Stimulated activated CD8-positive, alpha-beta memory T cell treated with anti-CD3 and anti-CD28 coated beads, Interleukin-4, amount 100 ng/mL, for 48 hours (primary cell): ENCODE measurements at regions not wholly inside any gene's neighbourhood (a gene's known extent, or its start where the extent isn't known, plus 50 kb on each side); places are given as distances from the start of the nearest gene placed in this dataset.
"Not testable (repeated sequence)": the region's sequence is repeated elsewhere in the genome, so short reads cannot be mapped to it uniquely, and the experiment has no call there.

Experiments used
- DNase-seq: peaks from one replicate; pipeline ENCODE4 v3.0.0-alpha.2; 2020

DNA sequence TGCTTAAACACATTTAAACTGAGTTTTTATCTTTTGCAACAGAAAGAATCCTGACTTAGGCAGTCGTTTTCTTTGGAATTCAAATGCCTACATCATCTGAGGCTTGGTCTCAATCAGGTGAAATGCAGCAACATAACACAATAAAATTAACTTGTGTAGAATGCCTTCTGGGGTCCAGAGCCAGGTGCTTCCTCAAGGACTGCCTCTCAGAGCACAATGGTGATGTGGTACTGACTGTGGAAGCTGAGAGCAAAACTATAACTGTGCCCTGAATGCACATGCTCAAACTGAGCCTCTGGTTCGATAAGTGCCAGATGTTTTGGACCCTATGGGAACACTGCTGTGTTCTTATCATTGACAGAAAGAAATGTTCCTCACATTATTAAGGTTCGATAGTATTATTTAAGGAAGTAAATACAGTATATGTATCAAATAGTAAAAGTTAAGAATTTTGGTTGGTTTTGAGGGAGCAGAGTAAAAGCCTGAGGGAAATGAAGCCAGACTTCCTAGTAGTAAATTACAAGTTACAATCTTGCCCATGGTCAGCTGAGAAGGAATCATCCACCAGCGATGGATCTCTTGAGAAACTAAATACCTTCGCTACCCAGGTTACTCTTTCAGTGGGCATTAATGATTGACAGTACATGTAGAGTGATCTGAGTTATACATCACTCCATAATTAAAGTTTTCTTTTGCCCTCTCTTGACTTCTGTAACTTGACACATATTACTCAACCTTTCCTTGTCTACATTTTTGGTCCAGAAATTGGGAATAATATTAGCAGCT, 122.9 kb upstream of the ATP2B1 start:
- DNase-seq, result no peak

DNA sequence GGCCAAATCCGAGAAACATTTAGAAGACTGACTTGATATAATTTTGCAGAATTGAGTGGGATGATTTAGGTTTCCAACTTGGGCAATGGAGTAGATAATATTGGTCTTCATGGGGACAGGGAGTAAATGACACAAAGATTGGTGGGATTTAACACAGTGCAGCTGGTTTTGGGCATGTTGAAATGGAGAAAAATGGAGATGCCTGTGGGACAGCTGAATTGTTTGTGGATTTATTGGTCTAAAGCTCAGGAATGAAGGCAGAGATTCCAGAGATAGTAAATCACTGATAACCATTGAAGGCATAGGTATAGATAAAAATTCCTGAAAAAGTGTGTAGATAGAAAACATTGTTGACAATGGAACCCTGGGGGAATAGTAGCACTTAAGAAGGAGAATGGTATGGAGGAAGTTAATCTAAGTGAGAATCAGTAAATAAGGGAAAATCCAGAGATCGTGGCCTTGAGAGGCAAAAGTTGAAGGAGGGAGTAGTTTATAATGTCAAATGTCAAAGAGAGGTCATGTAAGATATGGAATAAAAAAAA, 120.9 kb upstream of the ATP2B1 start:
- DNase-seq, result no peak

DNA sequence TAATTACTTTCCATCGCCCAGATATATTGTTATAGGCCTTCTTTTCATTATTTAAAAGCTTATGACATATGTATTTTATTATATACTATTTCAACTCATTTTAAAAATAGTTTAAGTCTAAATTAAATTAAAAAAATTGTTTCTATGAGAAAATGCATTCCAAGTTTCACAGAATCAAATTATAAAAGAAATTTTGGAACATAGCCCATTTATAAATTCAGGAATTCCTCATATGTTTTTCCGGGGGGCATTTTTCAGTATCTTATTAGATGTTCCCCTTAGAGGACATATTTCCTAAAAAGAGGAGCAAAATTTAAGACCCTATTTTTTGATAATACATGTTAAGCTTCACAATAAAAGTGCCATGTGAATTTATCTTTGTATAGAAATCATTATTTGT, 119.9 kb upstream of the ATP2B1 start:
- no peak for DNase-seq

DNA sequence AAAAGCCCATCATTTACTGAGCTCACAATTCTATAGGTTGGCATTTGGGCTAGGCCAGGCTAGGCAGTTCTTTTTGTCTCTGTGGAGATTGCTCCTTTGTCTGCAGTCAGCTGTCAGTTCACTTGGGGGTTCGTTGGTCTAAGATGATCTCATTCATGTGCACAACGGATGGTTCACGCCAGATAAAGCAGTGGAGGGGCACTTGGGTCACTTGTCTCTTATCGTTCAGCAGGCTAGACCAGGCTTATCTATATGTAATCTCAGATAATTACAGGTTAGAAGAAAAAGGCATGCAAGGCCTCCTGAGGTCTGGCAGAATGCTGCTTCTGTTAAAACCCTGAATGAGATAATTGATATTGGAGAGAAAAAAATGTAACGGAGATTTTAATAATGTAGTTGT, 119.0 kb upstream of the ATP2B1 start:
- no peak for DNase-seq

DNA sequence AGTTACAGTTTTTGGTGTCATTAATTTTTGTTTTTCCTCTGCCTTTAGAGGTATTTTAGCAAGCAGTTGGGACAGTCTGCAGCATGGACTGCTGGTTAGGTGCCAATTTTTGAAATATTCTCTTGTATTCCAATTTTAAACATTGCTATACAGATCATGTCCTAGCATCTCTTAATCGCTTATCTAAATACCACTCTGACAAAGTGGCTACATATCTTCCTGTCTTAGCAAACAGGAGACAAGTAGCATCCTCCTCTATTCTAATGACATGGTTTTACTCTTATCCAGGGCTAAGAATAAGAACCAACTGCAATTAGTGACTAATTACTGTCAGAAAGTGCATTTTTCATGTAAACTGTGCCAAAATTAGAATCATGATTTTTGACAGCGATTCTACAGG, 117.8 kb upstream of the ATP2B1 start:
- DNase-seq, result no peak

DNA sequence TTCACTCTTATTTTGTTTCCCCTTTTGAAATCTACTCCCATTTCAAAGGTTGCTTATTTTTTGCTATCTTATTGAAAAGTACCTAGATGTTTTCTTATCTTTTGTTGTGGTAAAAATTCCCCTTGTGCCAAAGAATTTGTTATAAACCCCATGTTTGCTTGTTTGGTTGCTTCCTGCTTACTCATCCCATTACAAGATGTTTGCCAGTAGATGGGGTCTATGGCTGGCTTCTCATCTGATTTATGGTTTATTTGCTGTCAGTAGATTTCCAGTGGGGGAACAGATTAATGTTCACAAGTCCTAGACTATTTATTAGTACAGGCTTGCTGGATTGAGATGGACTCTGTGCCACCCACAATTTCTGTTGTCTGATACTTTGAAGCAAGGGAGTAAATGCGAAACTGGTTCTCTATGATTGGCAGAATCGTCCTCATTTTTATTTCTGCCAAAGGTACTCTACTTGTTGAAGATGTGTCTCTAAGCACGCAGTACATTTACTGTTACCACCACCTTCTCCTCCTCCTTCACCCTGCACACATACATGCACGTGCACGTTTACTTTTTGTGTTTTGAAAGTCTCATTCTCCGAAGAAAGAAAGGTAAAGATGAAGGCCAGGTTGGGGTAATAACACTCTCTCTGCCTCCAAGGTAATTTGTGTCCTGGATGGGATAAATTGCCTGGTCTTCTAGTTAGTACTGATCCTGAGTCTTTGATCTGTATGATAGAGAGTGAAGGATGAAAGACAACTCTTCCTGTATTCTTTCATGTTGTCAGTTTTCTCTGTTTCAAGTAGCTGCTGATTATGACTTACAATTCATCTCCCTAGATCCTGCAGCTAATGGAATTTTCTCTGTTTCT, 117.2 kb upstream of the ATP2B1 start:
- DNase-seq, result no peak

DNA sequence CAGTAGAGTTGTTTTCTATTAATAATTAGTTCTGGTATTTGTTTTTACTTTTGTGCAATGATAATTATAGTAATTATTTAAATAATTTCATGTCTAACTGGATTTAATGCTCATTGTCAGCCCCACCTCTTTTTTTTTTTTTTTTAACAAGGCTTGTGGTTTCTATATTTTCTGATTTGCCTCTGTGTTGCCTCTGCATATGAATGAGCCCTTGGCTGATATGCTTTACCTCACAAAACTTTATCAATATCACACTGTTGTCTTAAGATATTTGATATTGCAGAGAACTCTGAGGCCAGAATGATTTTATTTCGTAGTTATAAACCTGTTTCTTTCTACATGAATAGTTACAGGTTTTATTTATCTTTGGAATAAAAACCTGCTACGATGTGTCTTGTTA, 116.2 kb upstream of the ATP2B1 start:
- DNase-seq, result no peak

DNA sequence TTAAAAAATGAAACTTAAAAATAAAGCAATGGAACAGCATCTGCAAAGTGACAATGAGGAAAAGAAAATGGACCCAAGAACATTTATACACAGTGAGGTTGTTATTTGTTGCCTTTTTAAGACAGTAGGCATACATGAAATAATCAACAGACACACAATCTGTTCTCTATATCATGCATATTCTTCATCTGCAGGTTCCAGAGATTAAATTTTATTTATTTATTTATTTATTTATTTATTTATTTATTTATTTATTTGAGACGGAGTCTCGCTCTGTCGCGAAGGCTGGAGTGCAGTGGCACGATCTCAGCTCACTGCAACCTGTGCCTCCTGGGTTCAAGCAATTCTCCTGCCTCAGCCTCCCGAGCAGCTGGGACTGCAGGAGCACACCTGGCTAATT, 114.4 kb upstream of the ATP2B1 start:
- DNase-seq, result not testable (repeated sequence)

DNA sequence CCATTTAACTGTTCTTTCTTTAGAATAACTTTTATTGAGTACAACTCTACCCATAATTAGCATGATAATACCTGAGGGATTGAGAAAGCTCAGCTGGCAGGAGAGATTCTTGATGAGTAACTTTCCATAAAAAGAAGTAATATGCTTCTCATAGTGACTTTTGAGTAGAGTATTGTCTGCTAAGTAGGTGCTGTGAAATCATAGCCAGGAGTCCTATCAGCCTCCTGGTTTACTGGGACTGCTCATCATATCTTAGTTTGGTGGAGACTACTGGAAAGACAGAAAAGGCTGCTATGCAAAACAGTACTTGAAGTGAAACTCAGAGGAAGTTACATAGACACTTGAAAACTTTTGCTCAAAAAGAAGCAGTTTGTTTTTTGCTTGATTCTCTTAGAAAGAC, 113.3 kb upstream of the ATP2B1 start:
- no peak for DNase-seq

DNA sequence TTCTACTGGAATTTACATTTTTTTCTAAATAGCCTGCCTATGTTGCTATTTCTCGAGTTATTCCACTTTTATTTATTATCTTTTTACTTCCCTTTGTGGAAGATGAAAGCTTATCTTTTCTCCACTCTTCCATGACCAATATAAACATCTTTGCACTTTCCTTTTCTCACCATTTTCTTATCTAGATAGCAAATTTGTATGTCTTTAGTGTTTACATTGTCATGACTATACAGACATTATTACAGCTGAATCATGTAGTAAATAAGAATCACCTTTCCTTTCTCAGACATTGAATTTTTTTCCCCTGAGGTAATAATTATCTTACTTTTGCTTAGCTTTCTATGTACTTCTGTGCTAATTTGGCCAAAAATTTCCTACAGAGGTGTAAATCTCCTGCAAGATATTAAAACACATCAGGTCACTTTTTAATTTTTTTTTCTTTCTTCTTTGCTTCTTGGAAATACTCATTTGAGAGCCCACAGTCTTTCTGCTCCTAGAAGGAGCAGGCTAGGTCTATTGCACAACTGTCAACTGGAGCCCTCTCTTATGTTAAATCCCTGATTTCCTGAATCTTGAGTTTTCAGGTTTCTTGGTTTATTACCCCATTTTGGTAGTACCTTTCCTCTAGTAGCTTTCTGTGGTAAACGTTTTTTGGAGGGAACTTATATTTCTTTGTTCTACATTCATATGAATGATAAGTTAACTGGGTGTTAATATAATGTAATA, 109.0 kb upstream of the ATP2B1 start:
- DNase-seq, result no peak

DNA sequence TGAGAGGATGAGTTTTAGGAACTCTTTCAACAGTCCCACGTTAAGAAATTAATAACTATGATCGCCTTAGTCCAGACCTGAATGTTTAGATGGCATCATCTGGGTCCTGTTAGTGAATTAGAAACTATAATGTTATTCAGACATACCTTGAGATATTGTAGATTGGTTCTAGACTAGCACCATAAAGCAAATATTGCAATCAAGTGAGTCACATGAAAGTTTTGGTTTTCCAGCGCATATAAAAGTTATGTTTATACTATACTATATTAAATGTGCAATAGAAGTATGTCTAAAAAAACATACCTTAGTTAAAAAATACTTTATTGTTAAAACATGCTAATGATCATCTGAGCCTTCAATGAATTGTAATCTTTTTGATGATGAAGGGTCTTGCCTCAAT, 106.6 kb upstream of the ATP2B1 start:
- no peak for DNase-seq

DNA sequence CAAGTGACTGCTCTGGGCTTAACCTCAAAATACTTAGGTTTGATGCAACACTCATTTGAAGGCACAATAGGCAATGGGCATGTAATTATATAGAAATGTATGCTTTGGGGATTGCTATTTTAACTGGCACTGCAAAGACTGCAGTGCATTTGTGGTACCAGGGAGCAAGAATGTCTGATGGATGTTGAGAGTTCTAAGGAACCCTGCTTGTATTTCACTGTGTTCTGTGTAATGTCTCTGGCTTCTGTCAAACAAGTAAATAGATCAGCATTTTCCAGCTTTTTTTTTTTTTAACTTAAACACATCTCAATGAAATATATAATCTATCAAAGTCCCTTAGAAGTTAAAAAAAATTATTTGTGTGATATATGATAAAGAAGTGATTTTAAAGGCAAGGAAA, 94.8 kb upstream of the ATP2B1 start:
- no peak for DNase-seq

DNA sequence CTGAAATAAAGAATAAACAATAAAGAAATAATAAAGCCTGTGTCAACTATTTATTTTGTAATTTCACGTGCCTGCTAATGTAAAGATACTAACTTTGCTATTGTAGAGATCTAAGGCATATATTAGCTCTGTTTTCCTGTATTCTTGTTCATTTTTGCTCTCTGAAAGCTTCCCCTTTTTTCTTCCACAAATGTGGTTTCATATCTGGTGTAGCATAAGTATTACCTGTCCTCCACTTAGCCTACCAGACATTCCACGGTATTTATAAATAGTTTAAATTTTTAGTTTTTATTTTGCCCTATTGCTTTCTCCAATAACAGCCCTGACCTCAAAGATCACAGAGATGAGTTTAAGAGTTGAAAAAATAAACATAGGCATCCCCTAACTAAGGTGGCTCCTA, 92.6 kb upstream of the ATP2B1 start:
- DNase-seq, result no peak

DNA sequence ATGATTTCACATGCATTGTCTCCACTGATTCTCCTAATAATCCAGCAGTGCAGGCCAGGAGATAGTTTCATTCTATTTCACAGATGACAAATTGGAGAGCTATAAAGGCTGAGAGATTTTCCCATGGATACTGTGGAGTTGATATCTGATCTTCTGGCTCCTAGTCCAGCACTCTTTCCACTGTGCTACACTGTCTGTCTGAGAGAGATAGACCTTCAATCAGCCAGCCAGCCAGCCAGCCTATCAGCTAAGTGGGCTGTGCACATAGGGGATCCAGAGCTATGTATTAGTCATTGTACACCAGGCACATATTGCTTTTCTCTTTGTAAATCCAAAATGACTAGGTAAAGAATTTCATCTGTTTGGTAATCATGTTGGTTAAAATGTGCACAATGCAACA, 91.8 kb upstream of the ATP2B1 start:
- no peak for DNase-seq

DNA sequence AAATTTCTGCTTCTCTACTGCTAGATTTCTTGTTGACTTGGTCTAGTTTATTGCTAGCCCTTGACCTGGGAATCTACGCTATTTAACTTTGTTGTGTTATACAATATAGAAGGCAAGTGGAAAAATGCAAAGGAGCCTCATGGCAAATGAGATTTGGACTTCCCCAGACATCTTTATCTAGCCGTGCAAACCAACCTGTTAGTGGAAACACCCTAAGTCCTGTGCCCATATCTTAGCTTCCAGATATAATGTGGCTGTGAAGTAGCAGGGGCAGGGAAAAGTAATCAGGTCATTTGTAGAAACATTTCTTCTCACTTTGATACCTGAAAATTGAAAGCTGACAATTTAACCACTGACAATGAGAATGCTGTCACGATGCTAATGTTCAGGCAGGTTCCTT, 90.7 kb upstream of the ATP2B1 start:
- DNase-seq, result no peak

DNA sequence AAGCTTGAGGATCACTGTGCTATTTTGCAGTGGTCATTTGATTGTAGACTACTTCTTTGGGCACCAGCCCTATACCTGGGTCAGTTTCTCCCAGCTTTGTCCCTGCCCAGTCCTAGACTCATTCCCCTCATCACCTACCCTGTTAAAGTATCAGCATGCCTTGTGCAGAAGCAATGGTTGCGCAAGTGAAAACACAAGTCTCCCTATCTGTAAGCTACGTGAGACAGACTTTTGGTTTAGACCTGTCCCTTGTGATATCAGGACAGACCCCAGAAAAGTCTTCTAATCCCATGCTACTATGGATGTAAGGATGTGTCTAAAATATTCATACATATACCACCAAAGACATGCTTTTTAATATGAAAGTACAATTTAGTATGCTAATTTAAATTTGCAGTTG, 88.8 kb upstream of the ATP2B1 start:
- no peak for DNase-seq

DNA sequence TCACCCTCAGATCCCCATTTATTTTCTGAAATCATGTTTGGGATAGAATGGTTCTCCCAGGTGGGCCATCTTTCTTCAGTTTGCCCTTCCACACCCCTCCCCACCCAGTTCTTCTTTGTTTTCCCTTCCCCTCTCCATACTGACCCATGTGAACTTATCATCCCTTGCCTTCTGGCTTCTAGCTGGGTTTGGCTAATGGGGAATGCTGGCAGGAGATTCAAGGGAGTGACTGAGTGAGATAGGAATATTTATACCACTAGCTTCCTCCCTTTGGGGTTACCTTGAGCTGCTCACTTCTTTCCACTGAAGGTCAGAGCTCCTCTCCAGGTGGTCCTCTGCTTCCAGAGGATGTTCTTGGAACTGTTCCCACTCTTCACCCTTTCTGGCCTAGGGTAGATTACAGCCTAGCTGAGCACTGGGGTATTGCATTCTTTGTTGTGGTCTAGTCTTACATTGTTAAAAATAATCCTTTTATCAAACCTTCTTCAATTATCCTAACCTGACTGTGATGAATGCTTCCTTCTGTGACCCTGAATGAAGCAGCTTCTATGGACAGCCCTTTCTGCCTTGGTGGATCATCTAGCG, 88.3 kb upstream of the ATP2B1 start:
- no peak for DNase-seq

DNA sequence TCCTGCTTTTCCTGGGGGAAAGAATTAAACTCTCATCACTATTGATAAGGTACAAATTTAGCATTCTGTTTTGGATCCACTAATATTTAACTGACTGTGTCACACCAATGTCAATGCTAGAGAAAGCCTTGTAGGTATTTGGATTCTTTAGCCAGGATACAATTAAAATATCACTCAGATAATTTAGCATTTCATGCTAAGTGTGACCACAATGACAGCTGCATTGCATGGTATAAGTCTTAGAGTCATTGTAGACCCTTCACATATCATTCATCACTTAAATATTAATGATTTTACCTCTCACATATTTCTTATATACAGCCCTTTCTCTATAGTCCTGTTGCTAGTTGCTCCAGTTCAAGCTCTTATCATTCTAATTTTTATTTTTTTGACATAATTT, 85.3 kb upstream of the ATP2B1 start:
- no peak for DNase-seq

DNA sequence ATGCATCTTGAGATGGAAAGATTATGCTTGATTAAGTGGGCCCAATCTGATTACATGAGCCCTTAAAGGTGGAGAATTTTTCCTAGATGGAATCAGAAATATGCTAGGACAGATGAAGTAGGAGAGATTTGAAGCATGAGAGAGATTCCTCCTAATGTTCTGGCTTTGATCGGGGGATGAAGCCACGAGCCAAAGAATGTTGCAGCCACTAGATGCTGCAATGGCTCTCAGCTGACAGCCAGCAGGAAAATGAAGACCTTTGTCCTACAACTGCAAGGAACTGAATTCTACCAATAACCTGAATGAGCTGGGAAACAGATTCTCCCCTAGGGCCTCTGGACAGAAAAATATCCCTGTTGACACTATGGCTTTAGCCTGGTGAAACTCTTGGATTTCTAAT, 82.6 kb upstream of the ATP2B1 start:
- DNase-seq, result no peak

DNA sequence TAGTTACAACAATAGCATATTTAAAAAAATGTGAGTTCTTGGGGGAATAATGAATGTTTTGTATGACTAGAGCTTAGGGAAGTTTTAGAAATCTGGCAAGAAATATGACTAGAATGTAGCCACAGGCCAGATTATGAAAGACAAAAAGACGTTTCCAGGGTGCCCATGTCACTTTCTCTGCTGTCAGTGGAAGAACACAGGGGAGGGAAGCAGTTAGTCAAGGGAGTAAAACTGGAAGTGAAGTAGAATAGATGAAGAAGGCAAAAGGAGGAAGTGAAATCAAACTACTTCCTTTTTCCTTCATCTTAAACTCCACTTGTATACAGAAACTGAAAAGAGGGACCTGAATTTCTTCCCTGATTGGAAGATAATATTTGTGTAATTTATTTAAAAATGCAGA, 81.2 kb upstream of the ATP2B1 start:
- no peak for DNase-seq

DNA sequence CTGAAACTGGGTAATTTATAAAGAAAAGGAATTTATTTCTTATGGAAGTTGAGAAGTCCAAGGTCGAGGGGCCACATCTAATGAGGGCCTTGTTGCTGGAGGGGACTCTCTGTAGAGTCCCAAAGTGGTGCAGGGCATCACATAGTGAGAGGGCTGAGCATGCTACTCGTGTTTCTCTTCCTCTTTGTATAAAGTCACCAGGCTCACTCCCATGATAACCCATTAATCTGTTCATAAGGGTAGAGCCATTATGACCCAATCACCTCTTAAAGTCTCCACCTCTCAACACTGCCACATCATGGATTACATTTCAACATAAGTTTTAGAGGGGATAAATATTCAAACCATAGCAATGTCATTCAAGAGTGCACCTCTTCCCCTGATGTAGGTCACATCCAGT, 79.1 kb upstream of the ATP2B1 start:
- no peak for DNase-seq

DNA sequence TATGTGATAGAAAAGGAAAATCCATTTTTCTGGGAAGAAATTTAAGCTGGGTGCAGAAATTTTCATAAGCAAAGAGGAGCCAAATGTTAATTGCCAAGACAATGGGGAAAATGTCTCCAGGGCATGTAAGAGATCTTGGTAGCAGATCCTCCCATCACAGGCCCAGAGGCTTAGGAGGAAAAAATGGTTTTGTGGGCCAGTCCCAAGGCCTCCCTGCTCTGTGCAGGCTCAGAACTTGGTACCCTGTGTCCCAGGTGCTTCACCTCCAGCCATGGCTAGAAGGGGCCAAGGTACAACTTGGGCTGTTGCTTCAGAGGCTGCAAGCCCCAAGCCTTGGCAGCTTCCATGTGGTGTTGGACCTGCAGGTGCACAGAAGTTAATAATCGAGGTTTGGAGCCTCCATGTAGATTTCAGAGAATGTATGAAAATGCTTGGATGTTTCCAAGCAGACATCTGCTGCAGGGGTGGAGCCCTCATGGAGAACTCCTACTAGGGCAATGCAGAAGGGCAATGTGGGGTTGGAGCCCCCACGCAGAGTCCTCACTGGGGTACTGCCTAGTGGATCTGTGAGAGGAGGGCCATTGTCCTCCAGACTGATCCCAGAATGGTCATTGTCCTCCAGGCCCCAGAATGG, 77.7 kb upstream of the ATP2B1 start:
- DNase-seq, result no peak
